ENCODE measurements at regions not wholly inside any gene's neighbourhood (a gene's known extent, or its start where the extent isn't known, plus 50 kb on each side); places are given as distances from the start of the nearest gene placed in this dataset.
A peak's percentile ranks its signal among the peaks of the same experiment; 100 is the strongest.

- H3K9me3 ChIP-seq (replicated peaks; ENCODE audit: control insufficient read depth, insufficient read depth, low read length) = no peaks in the 10 kb centered on the region
- intact Hi-C loops (cut with micrococcal nuclease; ENCODE audit: unreplicated experiment) = no loop called here
- BruUV-seq (replicated peaks) = no TSS peak
- H3K4me1 ChIP-seq (ENCODE audit: control insufficient read depth, insufficient read depth, low read length) = no peaks in the 10 kb centered on the region
- H3K27ac ChIP-seq (ENCODE audit: control insufficient read depth, insufficient read depth) = no peak overlapping the region
- no peak overlapping the region for H3K4me2 ChIP-seq (ENCODE audit: control insufficient read depth, insufficient read depth)
- WGBS (ENCODE audit: insufficient coverage, insufficient replicate concordance, low lambda C conversion rate, missing lambda C conversion rate) = 38% methylated on average over 1 of the region's 1 CpG
- SMC1A ChIA-PET (ENCODE audit: uncharacterized antibody, unreplicated experiment) = interaction anchor here (1.4 to 2.1 kb wide), 4 partner anchors 11 to 336 kb away, joined by 3 to 5 read pairs (median 4); no protein-coding TSS in a partner anchor
- H3K4me3 ChIP-seq = no peak overlapping the region
- TF ChIP-seq RB1 (IDR thresholded peaks at IDR 0.05; ENCODE audit: borderline replicate concordance) = no peak
- no peak overlapping the region for H3K9ac ChIP-seq (ENCODE audit: control insufficient read depth, insufficient read depth, low read length)
- H3K79me2 ChIP-seq (ENCODE audit: control insufficient read depth, insufficient read depth, low read length) = no peaks in the 10 kb centered on the region
- H3K36me3 ChIP-seq (ENCODE audit: control insufficient read depth in 2 of 2, insufficient read depth in 2 of 2, low read length in 1 of 2) = no peaks in the 10 kb centered on the region
- no peaks in the 10 kb centered on the region for H3K27me3 ChIP-seq (replicated peaks in 1 of 2; ENCODE audit: control insufficient read depth in 2 of 2, insufficient read depth in 2 of 2, low read length in 1 of 2)
- CTCF ChIA-PET = interaction anchor here (0.9 to 2.0 kb wide), 16 partner anchors 9 to 279 kb away, joined by 3 to 8 read pairs (median 4); no protein-coding TSS in a partner anchor
- RAD21 ChIA-PET (ENCODE audit: unreplicated experiment) = interaction anchor here (1.3 to 1.5 kb wide), 2 partner anchors 14 to 182 kb away, joined by 3 to 4 read pairs; no protein-coding TSS in a partner anchor
- POLR2A ChIA-PET = no interaction called here
- no peak for FAIRE-seq
- DNase-seq (ENCODE audit: low read depth, low spot score) = no peak
- no peak for ATAC-seq
- no peaks in the 10 kb centered on the region for H4K20me1 ChIP-seq (ENCODE audit: control insufficient read depth, insufficient read depth)
- in situ Hi-C loops (cut with MboI) = no loop called here
- H2AFZ ChIP-seq (ENCODE audit: control insufficient read depth, low read depth, low read length) = no peak overlapping the region
Measured at GRCh38 chr4:159765382-159765781, 662.5 kb downstream of the RAPGEF2 start.

- SMC1A ChIA-PET (ENCODE audit: uncharacterized antibody, unreplicated experiment) = no interaction called here
- POLR2A ChIA-PET = interaction anchor here (0.5 kb wide), 1 partner anchor 17 kb away, joined by 4 read pairs; no protein-coding TSS in a partner anchor
- CTCF ChIA-PET = interaction anchor here (1.6 kb wide), 1 partner anchor 34 kb away, joined by 6 read pairs; no protein-coding TSS in a partner anchor
- RAD21 ChIA-PET (ENCODE audit: unreplicated experiment) = no interaction called here
- Histone ChIP-seq H3K36me3 (ENCODE audit: control insufficient read depth in 2 of 2, insufficient read depth in 2 of 2, low read length in 1 of 2) (no peaks in the 10 kb centered on the region), H3K9ac (ENCODE audit: control insufficient read depth, insufficient read depth, low read length) (no peak overlapping the region), H3K79me2 (ENCODE audit: control insufficient read depth, insufficient read depth, low read length) (no peaks in the 10 kb centered on the region), H3K27ac (ENCODE audit: control insufficient read depth, insufficient read depth) (no peak overlapping the region), H3K4me3 (no peak overlapping the region), H4K20me1 (ENCODE audit: control insufficient read depth, insufficient read depth) (no peaks in the 10 kb centered on the region), H2AFZ (ENCODE audit: control insufficient read depth, low read depth, low read length) (no peak overlapping the region), H3K9me3 (replicated peaks; ENCODE audit: control insufficient read depth, insufficient read depth, low read length) (no peaks in the 10 kb centered on the region), H3K27me3 (replicated peaks in 1 of 2; ENCODE audit: control insufficient read depth in 2 of 2, insufficient read depth in 2 of 2, low read length in 1 of 2) (no peaks in the 10 kb centered on the region), H3K4me1 (ENCODE audit: control insufficient read depth, insufficient read depth, low read length) (no peaks in the 10 kb centered on the region), H3K4me2 (ENCODE audit: control insufficient read depth, insufficient read depth) (no peak overlapping the region)
- intact Hi-C loops (cut with micrococcal nuclease; ENCODE audit: unreplicated experiment) = no loop called here
- peak; percentile 86 for ATAC-seq
- WGBS (ENCODE audit: insufficient coverage, insufficient replicate concordance, low lambda C conversion rate, missing lambda C conversion rate) = 40% methylated on average over 7 of the region's 7 CpGs
- DNase-seq (ENCODE audit: low read depth, low spot score) = no peak
- FAIRE-seq = no peak
- no TSS peak for BruUV-seq (replicated peaks)
- TF ChIP-seq POLR2AphosphoS2 (IDR thresholded peaks at IDR 0.05; ENCODE audit: low read depth, low read length) (no peak), PAX5 (IDR thresholded peaks at IDR 0.05; ENCODE audit: borderline replicate concordance, low read depth, low read length) (no peak), E2F4 (IDR thresholded peaks at IDR 0.05; ENCODE audit: low read depth, low read length) (no peak), CHD4 (IDR thresholded peaks at IDR 0.05) (no peak), EZH2 (IDR thresholded peaks at IDR 0.05; ENCODE audit: borderline replicate concordance, control insufficient read depth, low read depth, low read length) (no peak), MEF2A (IDR thresholded peaks at IDR 0.05; ENCODE audit: insufficient read depth, low read depth, low read length) (no peak), CEBPB (IDR thresholded peaks at IDR 0.05; ENCODE audit: borderline replicate concordance in 1 of 2, low read depth in 2 of 2, low read length in 2 of 2) (no peak), YY1 (IDR thresholded peaks at IDR 0.05; ENCODE audit: low read depth, low read length) (no peak), MXI1 (IDR thresholded peaks at IDR 0.05; ENCODE audit: low read depth, low read length) (no peak), MLLT1 (IDR thresholded peaks at IDR 0.05) (no peak)
- in situ Hi-C loops (cut with MboI) = no loop called here
Measured at GRCh38 chr4:159766241-159766640, 663.4 kb downstream of the RAPGEF2 start.
